ENCODE measurements at regions not wholly inside any gene's neighbourhood (a gene's known extent, or its start where the extent isn't known, plus 50 kb on each side); places are given as distances from the start of the nearest gene placed in this dataset.

- DNase-seq (ENCODE audit: low spot score), result no peak
Measured at GRCh38 chr1:232382671-232383070, 247.3 kb downstream of the SIPA1L2 start.

GRCh38 chr1:232381394-232382100 is 248.4 kb downstream of the SIPA1L2 start:
- no peak for DNase-seq (ENCODE audit: low spot score)

- no peak for DNase-seq (ENCODE audit: low spot score)
Measured at GRCh38 chr1:232380596-232380995, 249.3 kb downstream of the SIPA1L2 start.

GRCh38 chr1:232380131-232380530 is 249.8 kb downstream of the SIPA1L2 start:
- no peak for DNase-seq (ENCODE audit: low spot score)

GRCh38 chr1:232379063-232379434 is 250.9 kb downstream of the SIPA1L2 start:
- DNase-seq (ENCODE audit: low spot score), result no peak

GRCh38 chr1:232378266-232379062 is 251.5 kb downstream of the SIPA1L2 start:
- no peak for DNase-seq (ENCODE audit: low spot score)

GRCh38 chr1:232377494-232377770 is 252.5 kb downstream of the SIPA1L2 start:
- DNase-seq (ENCODE audit: low spot score), result peak; percentile 40

GRCh38 chr1:232376632-232377493 is 253.1 kb downstream of the SIPA1L2 start:
- DNase-seq (ENCODE audit: low spot score), result no peak

GRCh38 chr1:232372841-232373440 is 257.0 kb downstream of the SIPA1L2 start:
- DNase-seq (ENCODE audit: low spot score), result no peak

GRCh38 chr1:232372431-232372830 is 257.5 kb downstream of the SIPA1L2 start:
- no peak for DNase-seq (ENCODE audit: low spot score)

- DNase-seq (ENCODE audit: low spot score), result no peak
Measured at GRCh38 chr1:232369451-232370296, 260.3 kb downstream of the SIPA1L2 start.

- DNase-seq (ENCODE audit: low spot score), result no peak
Measured at GRCh38 chr1:232368821-232369321, 261.1 kb downstream of the SIPA1L2 start.

GRCh38 chr1:232367293-232367692 is 262.6 kb downstream of the SIPA1L2 start:
- DNase-seq (ENCODE audit: low spot score), result no peak

- no peak for DNase-seq (ENCODE audit: low spot score)
Measured at GRCh38 chr1:232364654-232365382, 265.1 kb downstream of the SIPA1L2 start.

GRCh38 chr1:232363008-232363407 is 266.9 kb downstream of the SIPA1L2 start:
- DNase-seq (ENCODE audit: low spot score), result no peak

GRCh38 chr1:232357416-232357815 is 272.5 kb downstream of the SIPA1L2 start:
- no peak for DNase-seq (ENCODE audit: low spot score)

- no peak for DNase-seq (ENCODE audit: low spot score)
Measured at GRCh38 chr1:232355162-232356006, 274.5 kb downstream of the SIPA1L2 start.

- DNase-seq (ENCODE audit: low spot score), result no peak
Measured at GRCh38 chr1:232353001-232353400, 276.9 kb downstream of the SIPA1L2 start.

- DNase-seq (ENCODE audit: low spot score), result no peak
Measured at GRCh38 chr1:232352366-232352765, 277.6 kb downstream of the SIPA1L2 start.

- no peak for DNase-seq (ENCODE audit: low spot score)
Measured at GRCh38 chr1:232351335-232351734, 278.6 kb downstream of the SIPA1L2 start.

Data from LoVo (cell line).